ENCODE measurements at regions not wholly inside any gene's neighbourhood (a gene's known extent, or its start where the extent isn't known, plus 50 kb on each side); places are given as distances from the start of the nearest gene placed in this dataset.

DNA sequence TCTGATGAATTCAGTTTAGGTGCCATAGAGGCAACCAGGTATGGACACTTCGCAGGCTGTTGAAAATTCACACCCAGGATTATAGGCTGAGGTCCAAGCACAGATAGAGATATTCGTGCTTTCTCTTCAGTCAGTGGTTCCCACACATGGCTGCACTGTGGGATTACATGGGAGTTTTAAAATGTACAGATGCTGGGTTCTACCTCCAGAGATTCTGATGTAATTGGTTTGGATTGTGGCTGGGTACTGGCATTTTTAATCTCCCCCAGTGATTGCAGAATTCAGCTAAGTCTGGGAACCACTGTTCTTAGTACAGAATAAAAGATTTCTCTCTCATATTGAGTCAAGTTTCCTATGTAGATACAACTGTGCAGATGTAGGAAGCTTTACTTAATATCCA lies 91.6 kb downstream of the FOXB1 start:
- Histone ChIP-seq H3K79me2 (ENCODE audit: low read length) (no peaks in the 10 kb centered on the region), H3K9me2 (replicated peaks; ENCODE audit: insufficient read depth, low read length) (no peaks in the 10 kb centered on the region), H3K36me3 (replicated peaks; ENCODE audit: insufficient read depth, low read length) (no peaks in the 10 kb centered on the region), H2AFZ (ENCODE audit: low read length) (no peak overlapping the region), H3F3A (ENCODE audit: insufficient read depth, low read length) (no peaks in the 10 kb centered on the region), H3K4me2 (ENCODE audit: low read depth, low read length) (no peak overlapping the region), H3K4me1 (ENCODE audit: low read length) (no peaks in the 10 kb centered on the region), H4K20me1 (ENCODE audit: insufficient read depth, low read length) (no peaks in the 10 kb centered on the region), H3K9me3 (replicated peaks; ENCODE audit: insufficient read depth, low read length) (no peaks in the 10 kb centered on the region), H3K9ac (ENCODE audit: low read length) (no peak overlapping the region), H3K27me3 (replicated peaks; ENCODE audit: insufficient read depth, low read length) (no peaks in the 10 kb centered on the region), H3K4me3 (ENCODE audit: low read length) (no peak overlapping the region), H3K27ac (ENCODE audit: low read length) (no peak overlapping the region)
- DNase-seq = no peak
- TF ChIP-seq EZH2phosphoT487 (IDR thresholded peaks at IDR 0.05; ENCODE audit: low read length) (no peak), EZH2 (optimal IDR thresholded peaks at IDR 0.05; ENCODE audit: low read depth, low read length) (no peak)
- TF ChIP-seq, protein P1, sequence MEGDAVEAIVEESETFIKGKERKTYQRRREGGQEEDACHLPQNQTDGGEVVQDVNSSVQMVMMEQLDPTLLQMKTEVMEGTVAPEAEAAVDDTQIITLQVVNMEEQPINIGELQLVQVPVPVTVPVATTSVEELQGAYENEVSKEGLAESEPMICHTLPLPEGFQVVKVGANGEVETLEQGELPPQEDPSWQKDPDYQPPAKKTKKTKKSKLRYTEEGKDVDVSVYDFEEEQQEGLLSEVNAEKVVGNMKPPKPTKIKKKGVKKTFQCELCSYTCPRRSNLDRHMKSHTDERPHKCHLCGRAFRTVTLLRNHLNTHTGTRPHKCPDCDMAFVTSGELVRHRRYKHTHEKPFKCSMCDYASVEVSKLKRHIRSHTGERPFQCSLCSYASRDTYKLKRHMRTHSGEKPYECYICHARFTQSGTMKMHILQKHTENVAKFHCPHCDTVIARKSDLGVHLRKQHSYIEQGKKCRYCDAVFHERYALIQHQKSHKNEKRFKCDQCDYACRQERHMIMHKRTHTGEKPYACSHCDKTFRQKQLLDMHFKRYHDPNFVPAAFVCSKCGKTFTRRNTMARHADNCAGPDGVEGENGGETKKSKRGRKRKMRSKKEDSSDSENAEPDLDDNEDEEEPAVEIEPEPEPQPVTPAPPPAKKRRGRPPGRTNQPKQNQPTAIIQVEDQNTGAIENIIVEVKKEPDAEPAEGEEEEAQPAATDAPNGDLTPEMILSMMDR (IDR thresholded peaks at IDR 0.05; ENCODE audit: low read length) = no peak

DNA sequence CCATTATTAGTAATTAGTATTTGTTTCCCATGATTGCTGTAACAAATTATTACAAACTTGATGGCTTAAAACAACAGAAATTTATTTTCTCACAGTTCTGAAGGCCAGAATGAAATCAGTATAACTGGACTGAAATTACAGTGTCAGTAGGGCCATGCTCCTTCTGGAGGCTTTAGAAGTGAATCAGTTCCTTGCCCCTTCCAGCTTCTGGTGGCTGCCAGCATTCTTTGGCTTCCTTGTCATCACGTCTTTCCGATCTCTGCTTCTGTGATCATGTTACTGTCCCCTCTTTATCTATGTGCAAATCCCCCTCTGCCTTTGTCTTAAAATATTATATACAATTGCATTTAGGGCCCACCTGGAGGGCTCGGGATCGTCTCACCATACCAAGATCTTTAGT lies 92.0 kb downstream of the FOXB1 start:
- H3K4me1 ChIP-seq (ENCODE audit: low read length) = no peaks in the 10 kb centered on the region
- no peak overlapping the region for H2AFZ ChIP-seq (ENCODE audit: low read length)
- no peak for DNase-seq

DNA sequence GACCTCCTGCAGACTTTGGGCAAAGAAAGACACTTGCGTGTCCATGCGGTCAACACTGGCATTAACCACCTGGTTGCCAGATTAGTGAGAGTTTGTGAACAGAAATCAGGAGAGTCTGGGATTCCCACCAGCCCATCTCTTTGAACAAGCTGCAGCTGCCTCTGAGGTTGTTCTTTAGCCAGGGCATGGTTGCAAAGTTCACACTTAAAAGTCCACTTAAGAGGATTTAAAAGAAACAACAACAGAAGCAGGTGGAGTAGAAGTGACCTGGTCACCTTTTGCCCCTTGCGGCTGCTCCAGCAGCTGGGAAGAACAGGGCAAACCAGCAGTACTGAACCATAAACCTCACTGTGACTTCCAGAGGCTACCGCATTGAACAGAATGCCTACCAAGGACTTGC lies 97.3 kb downstream of the FOXB1 start:
- Histone ChIP-seq H3K9me2 (replicated peaks; ENCODE audit: insufficient read depth, low read length) (no peaks in the 10 kb centered on the region), H3K79me2 (ENCODE audit: low read length) (no peaks in the 10 kb centered on the region), H2AFZ (ENCODE audit: low read length) (no peak overlapping the region), H3K9me3 (replicated peaks; ENCODE audit: insufficient read depth, low read length) (no peaks in the 10 kb centered on the region), H4K20me1 (ENCODE audit: insufficient read depth, low read length) (no peaks in the 10 kb centered on the region), H3K27me3 (replicated peaks; ENCODE audit: insufficient read depth, low read length) (no peaks in the 10 kb centered on the region), H3K9ac (ENCODE audit: low read length) (no peak overlapping the region), H3K4me1 (ENCODE audit: low read length) (no peaks in the 10 kb centered on the region), H3K27ac (ENCODE audit: low read length) (no peak overlapping the region), H3K4me2 (ENCODE audit: low read depth, low read length) (no peak overlapping the region), H3K36me3 (replicated peaks; ENCODE audit: insufficient read depth, low read length) (no peaks in the 10 kb centered on the region), H3K4me3 (ENCODE audit: low read length) (no peak overlapping the region), H3F3A (ENCODE audit: insufficient read depth, low read length) (no peaks in the 10 kb centered on the region)
- DNase-seq = no peak
- TF ChIP-seq EZH2 (optimal IDR thresholded peaks at IDR 0.05; ENCODE audit: low read depth, low read length) (no peak), EZH2phosphoT487 (IDR thresholded peaks at IDR 0.05; ENCODE audit: low read length) (no peak)
- TF ChIP-seq, protein P1 (IDR thresholded peaks at IDR 0.05; ENCODE audit: low read length) = no peak

More for the DNA sequence above, 92.0 kb downstream of the FOXB1 start:
- H3K79me2 ChIP-seq (ENCODE audit: low read length) = no peaks in the 10 kb centered on the region
- no peak overlapping the region for H3K4me3 ChIP-seq (ENCODE audit: low read length)
- no peaks in the 10 kb centered on the region for H3K27me3 ChIP-seq (replicated peaks; ENCODE audit: insufficient read depth, low read length)
- no peak for TF ChIP-seq EZH2 (optimal IDR thresholded peaks at IDR 0.05; ENCODE audit: low read depth, low read length)
- TF ChIP-seq, protein P1 (IDR thresholded peaks at IDR 0.05; ENCODE audit: low read length) = no peak
- TF ChIP-seq EZH2phosphoT487 (IDR thresholded peaks at IDR 0.05; ENCODE audit: low read length) = no peak
- no peak overlapping the region for H3K9ac ChIP-seq (ENCODE audit: low read length)
- H3K4me2 ChIP-seq (ENCODE audit: low read depth, low read length) = no peak overlapping the region
- H3K9me3 ChIP-seq (replicated peaks; ENCODE audit: insufficient read depth, low read length) = no peaks in the 10 kb centered on the region
- no peaks in the 10 kb centered on the region for H3K36me3 ChIP-seq (replicated peaks; ENCODE audit: insufficient read depth, low read length)
- H3K27ac ChIP-seq (ENCODE audit: low read length) = no peak overlapping the region
- no peaks in the 10 kb centered on the region for H3F3A ChIP-seq (ENCODE audit: insufficient read depth, low read length)
- no peaks in the 10 kb centered on the region for H3K9me2 ChIP-seq (replicated peaks; ENCODE audit: insufficient read depth, low read length)
- no peaks in the 10 kb centered on the region for H4K20me1 ChIP-seq (ENCODE audit: insufficient read depth, low read length)

All from MM.1S (cell line).